MCF 10A (cell line): ENCODE measurements at regions not wholly inside any gene's neighbourhood (a gene's known extent, or its start where the extent isn't known, plus 50 kb on each side); places are given as distances from the start of the nearest gene placed in this dataset.

Experiments used
- BruUV-seq: library from RNA; stranded (reverse); fragments of 400-500 nt; replicated peaks from 2 replicates; lab custom pipeline; 2021; lab: Mats Ljungman, UMichigan
- CTCF ChIA-PET: fragments of 300-600 bp; sonication (Branson Sonifier 250); formaldehyde crosslinking; extraction: SDS; loops from one replicate; lab custom pipeline; 2021; ENCODE audit warnings: antibody characterized with exemption, inconsistent platforms; lab: Yijun Ruan, JAX
- POLR2A ChIA-PET: fragments of 300-600, 350-650 bp; sonication (Branson Sonifier 250); formaldehyde crosslinking; extraction: SDS; loops from one replicate; lab custom pipeline; 2020; ENCODE audit warnings: antibody characterized with exemption, inconsistent platforms; lab: Yijun Ruan, JAX
- DNase-seq: peaks from one replicate; pipeline ENCODE4 v3.0.0-alpha.2; 2018; ENCODE audit not compliant: unreplicated experiment
- H3K27ac Mint-ChIP-seq: one replicate; pipeline ENCODE4 v1.8.0; 2022; ENCODE audit warnings: mild to moderate bottlenecking, low read depth, mixed read lengths; ENCODE audit not compliant: unreplicated experiment
- H3K27me3 Mint-ChIP-seq: one replicate; pipeline ENCODE4 v1.8.0; 2022; ENCODE audit warnings: mixed read lengths; ENCODE audit not compliant: insufficient read depth, unreplicated experiment
- H3K36me3 Mint-ChIP-seq: one replicate; pipeline ENCODE4 v1.8.0; 2022; ENCODE audit warnings: mild to moderate bottlenecking, moderate library complexity, mixed read lengths; ENCODE audit not compliant: insufficient read depth, unreplicated experiment
- H3K4me1 Mint-ChIP-seq: one replicate; pipeline ENCODE4 v1.8.0; 2022; ENCODE audit warnings: mixed read lengths; ENCODE audit not compliant: insufficient read depth, unreplicated experiment
- H3K4me3 Mint-ChIP-seq: one replicate; pipeline ENCODE4 v1.8.0; 2022; ENCODE audit warnings: mild to moderate bottlenecking, moderate library complexity, mixed read lengths; ENCODE audit not compliant: unreplicated experiment
- H3K9me3 Mint-ChIP-seq: one replicate; pipeline ENCODE4 v1.8.0; 2022; ENCODE audit warnings: mixed read lengths; ENCODE audit not compliant: unreplicated experiment
- intact Hi-C: fragments of 100-400 bp; cut with micrococcal nuclease; formaldehyde crosslinking; loops from 2 replicates; pipeline ENCODE4 v1.14.1; 2022
- TF ChIP-seq, protein P1 (sequence below): fragments of 200-600 bp; IDR thresholded peaks from one replicate; pipeline ENCODE4 v1.8.0; 2022; ENCODE audit warnings: antibody characterized with exemption, mild to moderate bottlenecking; ENCODE audit not compliant: unreplicated experiment

DNA sequence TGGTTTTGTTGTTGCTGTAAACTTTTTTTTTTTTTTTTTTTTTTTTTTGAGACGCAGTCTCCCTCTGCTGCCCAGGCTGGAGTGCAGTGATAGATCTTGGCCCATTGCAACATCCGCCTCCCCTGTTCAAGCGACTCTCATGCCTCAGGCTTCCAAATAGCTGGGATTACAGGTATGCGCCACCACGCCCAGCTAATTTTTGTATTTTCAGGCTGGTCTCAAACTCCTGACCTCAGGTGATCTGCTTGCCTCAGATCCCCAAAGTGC, 78.9 kb upstream of the SLC45A1 start:
- TF ChIP-seq, protein P1, sequence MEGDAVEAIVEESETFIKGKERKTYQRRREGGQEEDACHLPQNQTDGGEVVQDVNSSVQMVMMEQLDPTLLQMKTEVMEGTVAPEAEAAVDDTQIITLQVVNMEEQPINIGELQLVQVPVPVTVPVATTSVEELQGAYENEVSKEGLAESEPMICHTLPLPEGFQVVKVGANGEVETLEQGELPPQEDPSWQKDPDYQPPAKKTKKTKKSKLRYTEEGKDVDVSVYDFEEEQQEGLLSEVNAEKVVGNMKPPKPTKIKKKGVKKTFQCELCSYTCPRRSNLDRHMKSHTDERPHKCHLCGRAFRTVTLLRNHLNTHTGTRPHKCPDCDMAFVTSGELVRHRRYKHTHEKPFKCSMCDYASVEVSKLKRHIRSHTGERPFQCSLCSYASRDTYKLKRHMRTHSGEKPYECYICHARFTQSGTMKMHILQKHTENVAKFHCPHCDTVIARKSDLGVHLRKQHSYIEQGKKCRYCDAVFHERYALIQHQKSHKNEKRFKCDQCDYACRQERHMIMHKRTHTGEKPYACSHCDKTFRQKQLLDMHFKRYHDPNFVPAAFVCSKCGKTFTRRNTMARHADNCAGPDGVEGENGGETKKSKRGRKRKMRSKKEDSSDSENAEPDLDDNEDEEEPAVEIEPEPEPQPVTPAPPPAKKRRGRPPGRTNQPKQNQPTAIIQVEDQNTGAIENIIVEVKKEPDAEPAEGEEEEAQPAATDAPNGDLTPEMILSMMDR: peak; percentile 37
- no peak overlapping the region for H3K4me3 Mint-ChIP-seq
- H3K9me3 Mint-ChIP-seq: no peaks in the 10 kb centered on the region
- no TSS peak for BruUV-seq
- no peaks in the 10 kb centered on the region for H3K27me3 Mint-ChIP-seq
- ChIA-PET CTCF (interaction anchor here (0.6 to 6.2 kb wide), 21 partner anchors 28 to 1206 kb away, joined by 3 to 38 read pairs (median 3); no protein-coding TSS in a partner anchor), POLR2A (interaction anchor here (0.6 to 1.5 kb wide), 16 partner anchors 21 to 250 kb away, joined by 3 to 7 read pairs (median 4); no protein-coding TSS in a partner anchor)
- no peaks in the 10 kb centered on the region for H3K36me3 Mint-ChIP-seq
- intact Hi-C loops: loop anchor here (1.0 to 5.0 kb wide), 7 partner anchors 57 to 257 kb away; no protein-coding TSS in a partner anchor
- H3K4me1 Mint-ChIP-seq: peaks cover 14% of the 10 kb centered on the region
- peak; percentile 88 for DNase-seq
- H3K27ac Mint-ChIP-seq: peak overlapping the region; percentile 86

DNA sequence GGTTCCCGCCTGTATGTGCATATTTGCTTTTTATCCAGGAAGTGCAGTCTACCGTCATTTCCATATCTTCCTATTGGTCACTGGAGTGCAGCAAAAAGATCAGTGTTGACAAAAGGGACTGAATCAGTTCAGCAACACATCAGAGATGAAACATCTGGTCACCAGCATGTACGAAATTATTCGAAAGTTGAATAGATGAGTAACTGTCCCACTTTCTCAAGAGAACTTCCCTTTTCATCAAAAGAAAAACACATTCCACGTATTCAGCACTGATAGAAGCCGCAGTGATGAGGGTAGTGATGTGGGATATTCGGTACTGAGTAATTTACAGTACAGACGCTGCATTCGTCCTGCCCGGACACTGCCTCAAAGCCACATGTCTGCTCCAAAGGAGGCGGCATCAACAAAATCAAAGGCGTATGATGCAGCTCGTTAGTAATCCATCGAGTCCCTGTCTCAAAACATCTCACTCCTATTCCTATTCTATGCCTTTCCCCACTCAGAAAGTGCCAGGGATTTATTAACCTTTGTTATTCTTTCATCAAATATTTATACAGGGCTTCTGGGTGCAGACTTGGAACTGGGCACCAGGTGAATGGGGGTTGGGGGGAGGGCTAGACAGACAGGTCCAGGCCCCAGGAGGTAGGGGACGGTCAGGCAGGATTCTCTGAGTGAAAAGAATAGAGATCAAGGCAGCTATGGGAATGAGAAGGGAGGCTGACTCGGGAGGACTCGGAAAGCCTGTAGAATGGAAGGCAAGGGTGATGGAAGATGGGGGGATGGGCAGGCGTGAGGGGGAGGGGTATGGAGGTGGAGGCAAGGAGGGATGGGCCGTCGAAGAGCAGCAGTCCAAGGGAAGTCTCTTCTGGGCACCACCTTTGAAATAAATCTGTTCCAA, 79.5 kb upstream of the SLC45A1 start:
- TF ChIP-seq, protein P1: no peak
- BruUV-seq: no TSS peak
- no peak overlapping the region for H3K4me3 Mint-ChIP-seq
- H3K27me3 Mint-ChIP-seq: no peaks in the 10 kb centered on the region
- H3K9me3 Mint-ChIP-seq: no peaks in the 10 kb centered on the region
- CTCF ChIA-PET: interaction anchor here (0.6 to 6.2 kb wide), 24 partner anchors 27 to 1207 kb away, joined by 3 to 38 read pairs (median 3); no protein-coding TSS in a partner anchor
- POLR2A ChIA-PET: interaction anchor here (0.8 to 1.5 kb wide), 13 partner anchors 36 to 250 kb away, joined by 3 to 7 read pairs (median 4); no protein-coding TSS in a partner anchor
- H3K36me3 Mint-ChIP-seq: no peaks in the 10 kb centered on the region
- intact Hi-C loops: loop anchor here (1.0 to 5.0 kb wide), 7 partner anchors 56 to 256 kb away; no protein-coding TSS in a partner anchor
- H3K27ac Mint-ChIP-seq: peak overlapping the region; percentile 86
- DNase-seq: no peak
- H3K4me1 Mint-ChIP-seq: peaks cover 14% of the 10 kb centered on the region

DNA sequence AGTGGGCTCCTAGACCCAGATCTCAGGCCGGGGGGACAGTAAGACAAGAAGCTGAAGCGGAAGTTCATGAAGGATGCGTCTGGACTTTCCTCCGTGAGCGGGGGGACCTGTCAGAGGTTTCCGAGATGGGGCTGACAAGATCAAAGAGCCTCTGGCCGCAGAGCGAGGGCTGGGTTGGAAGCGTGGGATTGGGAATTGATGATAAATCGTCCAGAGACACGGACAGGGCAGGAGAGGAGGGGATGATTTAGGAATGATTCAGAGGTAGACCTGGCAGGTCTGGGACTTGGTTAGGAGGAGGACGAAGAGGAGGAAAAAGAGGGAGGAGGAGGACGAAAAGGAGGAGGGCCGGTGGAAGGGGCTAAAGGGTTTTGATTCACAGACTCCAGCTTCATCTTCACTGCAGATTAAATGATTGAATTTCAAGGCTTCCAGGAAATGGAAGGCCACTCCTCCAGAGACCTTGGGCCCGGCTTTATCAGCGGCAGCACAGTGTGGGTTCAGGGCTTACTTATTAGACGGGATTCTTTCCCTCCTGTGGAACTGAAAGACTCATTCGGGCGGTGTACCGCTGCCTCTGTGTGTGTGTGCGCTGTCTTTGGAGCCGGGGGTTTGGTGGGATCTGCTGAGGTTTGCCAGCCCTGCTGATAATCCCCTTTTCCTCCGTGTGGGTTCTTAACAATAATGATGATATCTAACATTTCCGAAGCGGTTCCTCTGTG, 85.7 kb upstream of the SLC45A1 start:
- intact Hi-C loops: no loop called here
- peaks cover 4% of the 10 kb centered on the region for H3K36me3 Mint-ChIP-seq
- TF ChIP-seq, protein P1: no peak
- peaks cover 3% of the 10 kb centered on the region for H3K9me3 Mint-ChIP-seq
- no peak for DNase-seq
- H3K4me1 Mint-ChIP-seq: peaks cover 20% of the 10 kb centered on the region
- ChIA-PET CTCF (no interaction called here), POLR2A (no interaction called here)
- no peak overlapping the region for H3K27ac Mint-ChIP-seq
- BruUV-seq: no TSS peak
- H3K4me3 Mint-ChIP-seq: no peak overlapping the region
- no peaks in the 10 kb centered on the region for H3K27me3 Mint-ChIP-seq

DNA sequence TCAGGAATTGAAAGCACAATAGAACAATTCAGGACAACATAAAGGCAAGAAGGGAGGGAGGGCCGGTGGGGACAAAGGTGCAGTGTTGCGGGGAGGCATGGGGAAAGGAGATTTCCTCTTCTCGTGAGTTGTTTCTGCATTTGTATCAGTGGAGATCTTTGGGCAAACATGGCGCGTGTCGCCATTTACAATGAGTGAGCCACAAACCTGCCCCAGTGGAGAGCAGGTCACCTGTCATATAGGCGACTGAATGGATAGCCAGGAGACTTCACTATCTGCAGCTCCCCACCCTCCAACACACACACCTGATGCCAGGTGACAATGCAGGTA, 87.7 kb upstream of the SLC45A1 start:
- H3K4me1 Mint-ChIP-seq: peaks cover 27% of the 10 kb centered on the region
- no peak for DNase-seq
- TF ChIP-seq, protein P1: no peak
- peaks cover 4% of the 10 kb centered on the region for H3K36me3 Mint-ChIP-seq
- POLR2A ChIA-PET: interaction anchor here (0.6 to 1.2 kb wide), 6 partner anchors 11 to 218 kb away, joined by 3 read pairs; no protein-coding TSS in a partner anchor
- no peak overlapping the region for H3K4me3 Mint-ChIP-seq
- H3K27me3 Mint-ChIP-seq: no peaks in the 10 kb centered on the region
- H3K27ac Mint-ChIP-seq: peak overlapping the region; percentile 95
- peaks cover 9% of the 10 kb centered on the region for H3K9me3 Mint-ChIP-seq
- intact Hi-C loops: no loop called here
- CTCF ChIA-PET: interaction anchor here (0.6 to 0.8 kb wide), 2 partner anchors 73 to 86 kb away, joined by 3 to 4 read pairs; no protein-coding TSS in a partner anchor
- no TSS peak for BruUV-seq
